ENCODE measurements at regions not wholly inside any gene's neighbourhood (a gene's known extent, or its start where the extent isn't known, plus 50 kb on each side); places are given as distances from the start of the nearest gene placed in this dataset.

- DNase-seq (ENCODE audit: low read depth, low spot score), result no peak
- H3K27ac ChIP-seq, result no peak overlapping the region
Measured at GRCh38 chr5:158487156-158487555, 612.6 kb downstream of the EBF1 start.

DNA sequence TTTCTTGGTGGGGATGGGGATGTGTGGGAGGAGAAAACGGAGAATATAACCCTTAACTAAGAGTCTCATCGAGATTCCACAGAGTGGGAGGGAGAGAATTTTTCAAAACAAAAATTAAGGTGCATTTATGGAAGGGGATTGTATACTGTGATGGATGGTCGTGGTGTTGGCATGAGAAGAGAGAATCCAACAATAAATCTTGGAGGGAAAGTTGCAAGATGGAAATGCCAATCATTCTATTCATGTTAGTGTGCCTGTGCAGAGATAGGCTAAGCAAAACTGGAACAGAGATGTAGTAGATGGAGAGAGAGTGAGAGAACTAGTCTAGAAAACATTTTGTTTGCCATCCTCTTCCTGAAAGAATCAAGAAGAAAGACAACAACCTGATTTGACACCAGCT lies 613.1 kb downstream of the EBF1 start:
- H3K27ac ChIP-seq, result no peak overlapping the region
- DNase-seq (ENCODE audit: low read depth, low spot score), result no peak

- no peak overlapping the region for H3K27ac ChIP-seq
- no peak for DNase-seq (ENCODE audit: low read depth, low spot score)
Measured at GRCh38 chr5:158485604-158486081, 614.1 kb downstream of the EBF1 start.

GRCh38 chr5:158485047-158485446 lies 614.7 kb downstream of the EBF1 start:
- no peak overlapping the region for H3K27ac ChIP-seq
- DNase-seq (ENCODE audit: low read depth, low spot score), result no peak

- no peak overlapping the region for H3K27ac ChIP-seq
Measured at GRCh38 chr5:158484150-158484549, 615.6 kb downstream of the EBF1 start.

DNA sequence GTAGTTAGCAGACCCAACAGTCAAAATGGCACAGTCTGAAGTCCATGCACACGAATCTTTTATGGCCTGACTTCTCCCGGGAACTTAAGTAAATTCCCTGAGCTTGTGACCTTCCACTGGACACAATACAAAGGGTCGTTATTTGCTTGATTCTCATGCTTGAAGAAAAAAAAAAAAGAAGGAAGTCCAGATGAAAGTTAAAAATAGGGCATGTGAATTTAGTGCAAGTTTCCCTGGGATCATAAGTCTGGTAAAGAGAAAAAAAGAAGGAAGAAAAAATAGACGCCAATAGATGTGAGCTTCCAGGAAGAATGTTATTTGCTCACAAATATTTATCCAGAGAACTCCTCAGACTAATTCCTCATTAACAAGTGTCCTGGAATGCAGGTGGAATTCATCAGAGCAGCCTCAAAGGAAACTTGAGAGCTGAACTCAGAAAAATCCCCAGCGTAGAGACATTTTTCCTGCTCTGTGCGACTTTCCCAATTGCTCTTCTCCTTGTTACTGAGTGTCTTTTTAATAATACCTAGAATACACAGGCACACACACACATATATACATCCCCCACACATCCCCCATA lies 616.3 kb downstream of the EBF1 start:
- no peak for DNase-seq (ENCODE audit: low read depth, low spot score)
- H3K27ac ChIP-seq, result no peak overlapping the region

More at GRCh38 chr5:158484150-158484549, 615.6 kb downstream of the EBF1 start:
- DNase-seq (ENCODE audit: low read depth, low spot score), result no peak

- H3K27ac ChIP-seq, result no peak overlapping the region
- DNase-seq (ENCODE audit: low read depth, low spot score), result peak; percentile 39
Measured at GRCh38 chr5:158482125-158482524, 617.6 kb downstream of the EBF1 start.

- DNase-seq (ENCODE audit: low read depth, low spot score), result no peak
- no peak overlapping the region for H3K27ac ChIP-seq
Measured at GRCh38 chr5:158478139-158478538, 619.2 kb upstream of the CLINT1 start.

- DNase-seq (ENCODE audit: low read depth, low spot score), result no peak
- H3K27ac ChIP-seq, result no peak overlapping the region
Measured at GRCh38 chr5:158477214-158477613, 618.3 kb upstream of the CLINT1 start.

- DNase-seq (ENCODE audit: low read depth, low spot score), result no peak
- H3K27ac ChIP-seq, result no peak overlapping the region
Measured at GRCh38 chr5:158473016-158473635, 614.2 kb upstream of the CLINT1 start.

GRCh38 chr5:158471535-158471924 lies 612.6 kb upstream of the CLINT1 start:
- no peak for DNase-seq (ENCODE audit: low read depth, low spot score)
- H3K27ac ChIP-seq, result no peak overlapping the region

DNA sequence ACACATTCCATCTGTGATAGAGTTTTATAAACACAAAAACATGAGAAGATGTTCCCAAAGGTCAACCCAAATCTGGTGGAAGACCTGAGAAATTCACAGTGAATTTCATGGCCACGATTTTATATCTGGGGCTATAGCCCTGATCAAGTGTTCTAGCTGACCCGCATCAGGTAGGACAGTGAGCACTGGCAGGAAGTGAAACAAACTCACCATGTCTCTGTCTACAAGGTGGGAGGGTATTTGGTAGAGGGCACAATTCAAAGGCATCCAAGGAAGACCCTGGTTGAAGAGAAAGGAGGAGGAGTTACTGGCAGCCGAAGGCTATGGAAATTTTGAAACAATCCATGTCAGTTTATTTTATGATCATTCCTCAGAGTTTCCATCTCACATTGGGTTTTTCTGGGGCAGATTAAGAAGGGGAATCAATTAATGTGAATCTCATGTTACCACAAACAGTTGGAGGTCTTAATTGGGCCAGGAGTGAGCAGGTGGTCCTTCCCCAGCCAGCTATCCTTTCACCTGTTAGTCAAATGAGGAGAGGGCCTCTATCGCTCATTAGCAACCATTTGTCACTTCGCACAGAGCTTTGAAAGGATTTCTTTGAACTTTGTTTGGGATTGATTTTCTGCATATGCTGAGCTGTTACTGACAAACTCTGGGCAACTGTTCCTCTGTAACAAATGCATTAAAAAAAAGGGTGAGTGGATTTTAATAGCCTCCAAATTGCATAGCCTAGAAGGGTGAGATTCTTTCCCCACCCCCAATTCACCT lies 612.0 kb upstream of the CLINT1 start:
- no peak overlapping the region for H3K27ac ChIP-seq
- no peak for DNase-seq (ENCODE audit: low read depth, low spot score)

GRCh38 chr5:158468444-158468843 lies 609.5 kb upstream of the CLINT1 start:
- DNase-seq (ENCODE audit: low read depth, low spot score), result peak; percentile 31
- H3K27ac ChIP-seq, result no peak overlapping the region

DNA sequence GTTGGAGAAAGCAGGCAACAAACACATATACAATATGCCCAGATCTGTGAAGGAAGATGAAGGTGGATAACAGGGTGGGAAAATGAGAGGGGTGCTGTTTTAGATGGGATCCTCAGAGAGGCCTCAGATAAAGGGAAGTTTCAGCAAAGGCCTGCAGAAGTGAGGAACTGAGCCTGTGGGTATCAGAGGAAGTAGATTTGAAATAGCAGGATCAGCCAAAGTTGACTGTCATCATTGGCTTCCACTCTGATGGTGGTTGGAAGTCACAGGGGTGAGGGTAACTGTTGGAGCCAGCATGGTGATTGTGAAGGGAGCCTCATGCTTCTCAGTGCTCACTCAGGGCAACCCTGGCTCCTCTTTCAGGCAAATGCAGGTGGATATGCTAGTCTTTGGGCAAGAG lies 607.2 kb upstream of the CLINT1 start:
- H3K27ac ChIP-seq, result no peak overlapping the region
- DNase-seq (ENCODE audit: low read depth, low spot score), result no peak

- DNase-seq (ENCODE audit: low read depth, low spot score), result no peak
Measured at GRCh38 chr5:158465086-158465972, 606.4 kb upstream of the CLINT1 start.

DNA sequence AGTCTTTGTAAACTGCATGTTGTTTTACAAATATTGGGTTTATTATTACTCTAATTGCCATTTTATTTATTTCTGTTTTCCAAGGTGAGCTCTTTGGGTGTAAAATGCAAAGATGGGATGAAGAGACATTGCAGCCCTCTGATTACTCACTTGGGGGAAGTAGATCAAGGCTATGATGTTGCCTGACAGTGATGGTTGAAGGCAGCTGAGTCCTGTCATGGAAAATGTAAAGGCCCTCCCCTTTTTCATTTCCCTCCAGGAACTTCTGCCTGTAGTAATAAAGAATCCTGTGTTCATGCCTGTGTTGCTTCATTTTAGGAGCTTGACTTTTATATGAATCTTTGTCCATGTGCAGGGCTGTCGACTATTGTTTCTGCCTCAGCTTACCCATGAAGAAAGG lies 605.4 kb upstream of the CLINT1 start:
- no peak overlapping the region for H3K27ac ChIP-seq
- DNase-seq (ENCODE audit: low read depth, low spot score), result no peak

More at GRCh38 chr5:158465086-158465972, 606.4 kb upstream of the CLINT1 start:
- H3K27ac ChIP-seq, result no peak overlapping the region

GRCh38 chr5:158463938-158464337 lies 605.0 kb upstream of the CLINT1 start:
- H3K27ac ChIP-seq, result no peak overlapping the region
- DNase-seq (ENCODE audit: low read depth, low spot score), result no peak

DNA sequence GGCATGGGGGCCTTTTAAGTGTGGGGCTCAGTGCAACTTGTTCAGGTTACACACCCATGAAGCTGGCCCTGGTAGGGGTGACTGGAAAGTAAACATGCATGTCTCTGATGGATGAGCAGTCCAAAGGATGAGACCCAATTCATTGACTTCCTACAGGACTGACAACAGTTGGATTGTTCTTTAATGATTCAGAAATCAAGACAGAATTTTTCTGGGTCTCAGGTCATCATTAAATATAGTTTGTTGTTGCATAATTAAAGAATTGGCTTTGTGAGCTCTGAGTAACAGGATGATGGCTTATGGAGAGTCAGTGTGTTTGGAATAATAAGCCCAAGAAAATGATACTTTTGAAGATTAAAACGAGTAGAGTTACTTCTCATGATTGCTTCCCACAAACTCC lies 604.2 kb upstream of the CLINT1 start:
- no peak for DNase-seq (ENCODE audit: low read depth, low spot score)
- H3K27ac ChIP-seq, result no peak overlapping the region

DNA sequence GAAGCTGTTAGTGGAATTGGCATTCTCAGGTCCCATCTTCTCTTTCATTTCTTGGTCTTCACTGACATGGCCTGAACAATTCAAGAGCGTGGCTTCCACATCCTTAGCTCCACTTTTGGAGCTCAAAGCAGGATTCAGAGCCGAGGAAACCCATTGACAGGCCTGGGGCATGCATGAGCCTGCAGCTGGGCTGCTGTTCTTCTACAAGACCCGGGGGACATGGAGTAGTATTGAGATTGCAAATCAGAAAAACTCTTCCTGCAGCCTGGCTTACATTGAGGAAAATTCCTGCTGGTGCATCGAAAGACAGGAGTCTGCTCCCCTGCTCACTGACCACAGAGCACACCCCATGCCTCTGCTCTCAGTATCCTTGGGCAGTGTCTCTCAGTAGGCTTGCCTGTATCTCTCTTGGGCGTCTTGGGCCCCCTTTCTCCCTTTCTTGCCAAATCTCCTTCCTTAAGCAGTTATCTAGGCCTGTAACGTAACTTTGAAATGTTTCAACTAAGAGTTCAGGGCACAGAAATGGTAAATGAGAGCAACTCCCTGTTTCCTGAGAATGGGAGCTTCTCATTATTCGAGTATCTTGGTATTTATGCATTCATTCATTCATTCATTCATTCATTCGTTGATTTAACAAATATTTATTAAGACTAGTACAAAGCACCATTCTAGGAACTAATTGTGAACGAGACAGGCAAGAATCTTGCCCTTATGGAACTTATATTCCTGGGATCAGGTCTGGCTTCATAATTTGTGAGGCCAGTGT lies 603.6 kb upstream of the CLINT1 start:
- no peak for DNase-seq (ENCODE audit: low read depth, low spot score)
- H3K27ac ChIP-seq, result no peak overlapping the region

Measured in epithelial cell of prostate (primary cell).